ENCODE measurements at regions not wholly inside any gene's neighbourhood (a gene's known extent, or its start where the extent isn't known, plus 50 kb on each side); places are given as distances from the start of the nearest gene placed in this dataset.

DNA sequence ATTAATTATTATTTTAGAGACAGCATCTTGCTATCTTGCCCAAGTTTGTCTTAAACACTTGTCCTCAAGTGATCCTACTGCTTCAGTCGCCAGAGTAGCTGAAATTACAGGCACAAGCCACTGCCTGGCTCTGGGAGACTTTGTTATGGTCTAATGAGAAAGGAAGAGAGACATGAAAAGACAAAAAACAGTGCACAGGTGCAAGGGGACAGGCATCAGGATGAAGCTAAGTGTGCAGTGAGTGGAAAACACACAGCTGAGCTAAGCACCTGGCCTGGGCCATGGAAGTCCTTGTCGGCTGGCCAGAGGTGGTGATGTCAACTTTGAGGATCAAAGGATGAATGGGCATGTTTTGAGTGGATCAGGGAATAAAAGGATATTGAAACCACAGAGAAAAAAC, 102.7 kb downstream of the HS3ST1 start:
- no peaks in the 10 kb centered on the region for H3K9me3 ChIP-seq (replicated peaks; ENCODE audit: control insufficient read depth, insufficient read depth, low read depth, low read length)
- H3K4me2 ChIP-seq (ENCODE audit: insufficient read depth, low read length) = no peak overlapping the region
- no TSS peak for BruUV-seq (replicated peaks)
- intact Hi-C loops (cut with micrococcal nuclease) = no loop called here
- H3K4me3 ChIP-seq = no peak overlapping the region
- H3K27me3 ChIP-seq (ENCODE audit: control insufficient read depth in 2 of 2, insufficient read depth in 2 of 2, low read length in 2 of 2) = no peaks in the 10 kb centered on the region
- no peaks in the 10 kb centered on the region for H4K20me1 ChIP-seq (replicated peaks; ENCODE audit: control insufficient read depth, insufficient read depth, low read length)
- CTCF ChIA-PET (ENCODE audit: low intra/inter-chr PET ratio) = no interaction called here
- H3K36me3 ChIP-seq (ENCODE audit: control insufficient read depth, insufficient read depth, low read length) = no peaks in the 10 kb centered on the region
- no peak for ATAC-seq
- no peak for TF ChIP-seq MECOM (CRISPR knock-in tag; IDR thresholded peaks at IDR 0.05)
- TF ChIP-seq, protein P1, sequence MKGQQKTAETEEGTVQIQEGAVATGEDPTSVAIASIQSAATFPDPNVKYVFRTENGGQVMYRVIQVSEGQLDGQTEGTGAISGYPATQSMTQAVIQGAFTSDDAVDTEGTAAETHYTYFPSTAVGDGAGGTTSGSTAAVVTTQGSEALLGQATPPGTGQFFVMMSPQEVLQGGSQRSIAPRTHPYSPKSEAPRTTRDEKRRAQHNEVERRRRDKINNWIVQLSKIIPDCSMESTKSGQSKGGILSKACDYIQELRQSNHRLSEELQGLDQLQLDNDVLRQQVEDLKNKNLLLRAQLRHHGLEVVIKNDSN (CRISPR knock-in tag; IDR thresholded peaks at IDR 0.05) = no peak
- TF ChIP-seq, protein P2, sequence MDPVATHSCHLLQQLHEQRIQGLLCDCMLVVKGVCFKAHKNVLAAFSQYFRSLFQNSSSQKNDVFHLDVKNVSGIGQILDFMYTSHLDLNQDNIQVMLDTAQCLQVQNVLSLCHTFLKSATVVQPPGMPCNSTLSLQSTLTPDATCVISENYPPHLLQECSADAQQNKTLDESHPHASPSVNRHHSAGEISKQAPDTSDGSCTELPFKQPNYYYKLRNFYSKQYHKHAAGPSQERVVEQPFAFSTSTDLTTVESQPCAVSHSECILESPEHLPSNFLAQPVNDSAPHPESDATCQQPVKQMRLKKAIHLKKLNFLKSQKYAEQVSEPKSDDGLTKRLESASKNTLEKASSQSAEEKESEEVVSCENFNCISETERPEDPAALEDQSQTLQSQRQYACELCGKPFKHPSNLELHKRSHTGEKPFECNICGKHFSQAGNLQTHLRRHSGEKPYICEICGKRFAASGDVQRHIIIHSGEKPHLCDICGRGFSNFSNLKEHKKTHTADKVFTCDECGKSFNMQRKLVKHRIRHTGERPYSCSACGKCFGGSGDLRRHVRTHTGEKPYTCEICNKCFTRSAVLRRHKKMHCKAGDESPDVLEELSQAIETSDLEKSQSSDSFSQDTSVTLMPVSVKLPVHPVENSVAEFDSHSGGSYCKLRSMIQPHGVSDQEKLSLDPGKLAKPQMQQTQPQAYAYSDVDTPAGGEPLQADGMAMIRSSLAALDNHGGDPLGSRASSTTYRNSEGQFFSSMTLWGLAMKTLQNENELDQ (CRISPR knock-in tag; IDR thresholded peaks at IDR 0.05; ENCODE audit: borderline replicate concordance) = no peak
- TF ChIP-seq, protein P3, sequence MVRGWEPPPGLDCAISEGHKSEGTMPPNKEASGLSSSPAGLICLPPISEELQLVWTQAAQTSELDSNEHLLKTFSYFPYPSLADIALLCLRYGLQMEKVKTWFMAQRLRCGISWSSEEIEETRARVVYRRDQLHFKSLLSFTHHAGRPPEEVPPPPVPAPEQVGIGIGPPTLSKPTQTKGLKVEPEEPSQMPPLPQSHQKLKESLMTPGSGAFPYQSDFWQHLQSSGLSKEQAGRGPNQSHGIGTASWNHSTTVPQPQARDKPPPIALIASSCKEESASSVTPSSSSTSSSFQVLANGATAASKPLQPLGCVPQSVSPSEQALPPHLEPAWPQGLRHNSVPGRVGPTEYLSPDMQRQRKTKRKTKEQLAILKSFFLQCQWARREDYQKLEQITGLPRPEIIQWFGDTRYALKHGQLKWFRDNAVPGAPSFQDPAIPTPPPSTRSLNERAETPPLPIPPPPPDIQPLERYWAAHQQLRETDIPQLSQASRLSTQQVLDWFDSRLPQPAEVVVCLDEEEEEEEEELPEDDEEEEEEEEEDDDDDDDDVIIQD (CRISPR knock-in tag; IDR thresholded peaks at IDR 0.05) = no peak
- TF ChIP-seq, protein P4, sequence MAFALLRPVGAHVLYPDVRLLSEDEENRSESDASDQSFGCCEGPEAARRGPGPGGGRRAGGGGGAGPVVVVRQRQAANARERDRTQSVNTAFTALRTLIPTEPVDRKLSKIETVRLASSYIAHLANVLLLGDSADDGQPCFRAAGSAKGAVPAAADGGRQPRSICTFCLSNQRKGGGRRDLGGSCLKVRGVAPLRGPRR (CRISPR knock-in tag; IDR thresholded peaks at IDR 0.05) = no peak
- no peaks in the 10 kb centered on the region for H3K79me2 ChIP-seq (ENCODE audit: control insufficient read depth, insufficient read depth, low read length)
- POLR2A ChIA-PET = no interaction called here
- FAIRE-seq = no peak
- DNase-seq (ENCODE audit: extremely low read depth in 1 of 4, low spot score in 3 of 4) = no peak
- no peak overlapping the region for H2AFZ ChIP-seq (ENCODE audit: low read depth, low read length)
- WGBS (ENCODE audit: insufficient coverage, low coverage, missing lambda C conversion rate) = 0% methylated on average over 2 of the region's 2 CpGs
- H3K27ac ChIP-seq (ENCODE audit: extremely low read depth, low read depth, low read length) = no peak overlapping the region
- in situ Hi-C loops (cut with MboI) = no loop called here
- H3K9ac ChIP-seq (ENCODE audit: insufficient read depth in 1 of 2, low read depth in 2 of 2, low read length in 2 of 2) = no peak overlapping the region
- no peaks in the 10 kb centered on the region for H3K4me1 ChIP-seq (replicated peaks in 1 of 2; ENCODE audit: control insufficient read depth in 2 of 2, insufficient read depth in 2 of 2, low read length in 2 of 2)
- no peaks in the 10 kb centered on the region for H3K9me1 ChIP-seq (ENCODE audit: control insufficient read depth, insufficient read depth, low read length)
